ENCODE measurements at regions not wholly inside any gene's neighbourhood (a gene's known extent, or its start where the extent isn't known, plus 50 kb on each side); places are given as distances from the start of the nearest gene placed in this dataset.

GRCh38 chr18:22542406-22542835 lies 124.7 kb upstream of the CTAGE1 start:
- TF ChIP-seq CTCF (IDR thresholded peaks at IDR 0.05) (no peak), POLR2A (IDR thresholded peaks at IDR 0.05) (no peak)

All from esophagus squamous epithelium (tissue), 4 donors.